Keratinocyte (primary cell): ENCODE measurements at regions not wholly inside any gene's neighbourhood (a gene's known extent, or its start where the extent isn't known, plus 50 kb on each side); places are given as distances from the start of the nearest gene placed in this dataset.

Source experiments
- DNase-seq: peaks from one replicate; pipeline ENCODE4 v3.0.0-alpha.2; 2011; ENCODE audit warnings: low read depth, missing footprints, low spot score
- FAIRE-seq: peaks from 2 replicates; lab custom pipeline; 2011; peaks lifted over from hg19 to GRCh38; lab: Jason Lieb, UNC
- H2AFZ ChIP-seq: 2 replicates; pipeline ENCODE4 v1.6.0; 2012; ENCODE audit warnings: low read length, control low read depth, inconsistent platforms; ENCODE audit not compliant: control insufficient read depth
- H3K27ac ChIP-seq: 2 replicates; pipeline ENCODE4 v1.5.1; 2011; ENCODE audit warnings: low read length; ENCODE audit not compliant: control insufficient read depth, insufficient read depth
- H3K27me3 ChIP-seq: 3 replicates; pipeline ENCODE4 v1.6.0; 2011; ENCODE audit warnings: low read length; ENCODE audit not compliant: control insufficient read depth, insufficient read depth; ENCODE audit errors: extremely low read depth
- H3K36me3 ChIP-seq, 2 experiments: 2 replicates in 1 of 2; 3 replicates in 1 of 2; pipeline ENCODE4 v1.5.1; 2011; ENCODE audit warnings: low read length in 2 of 2, mild to moderate bottlenecking in 1 of 2; ENCODE audit not compliant: control insufficient read depth in 2 of 2, insufficient read depth in 2 of 2; ENCODE audit errors: extremely low read depth in 1 of 2
- H3K4me1 ChIP-seq: 3 replicates; pipeline ENCODE4 v1.5.1; 2011; ENCODE audit warnings: low read length; ENCODE audit not compliant: control insufficient read depth, insufficient read depth; ENCODE audit errors: extremely low read depth
- H3K4me2 ChIP-seq: 3 replicates; pipeline ENCODE4 v1.6.0; 2011; ENCODE audit warnings: low read depth, low read length; ENCODE audit not compliant: control insufficient read depth, insufficient read depth; ENCODE audit errors: extremely low read depth
- H3K4me3 ChIP-seq, 3 experiments: fragments of 200-600 bp in 1 of 3; sonication (generic) in 1 of 3; 2 replicates in 2 of 3; 3 replicates in 1 of 3; pipeline ENCODE4 v1.5.1; 2011 to 2016; ENCODE audit warnings: low read length in 3 of 3, mild to moderate bottlenecking in 3 of 3, control low read depth in 2 of 3, inconsistent platforms in 1 of 3, low read depth in 1 of 3, mixed read lengths in 1 of 3, mixed run types in 1 of 3, moderate library complexity in 1 of 3; ENCODE audit not compliant: control insufficient read depth in 2 of 3, insufficient read depth in 2 of 3; ENCODE audit errors: extremely low read depth in 1 of 3
- H3K79me2 ChIP-seq: 2 replicates; pipeline ENCODE4 v1.6.0; 2012; ENCODE audit warnings: low read length; ENCODE audit not compliant: control insufficient read depth, insufficient read depth
- H3K9ac ChIP-seq: 3 replicates; pipeline ENCODE4 v1.6.0; 2011; ENCODE audit warnings: low read length; ENCODE audit not compliant: control insufficient read depth, insufficient read depth; ENCODE audit errors: extremely low read depth
- H3K9me1 ChIP-seq: 3 replicates; pipeline ENCODE4 v1.6.0; 2011; ENCODE audit warnings: low read length; ENCODE audit not compliant: control insufficient read depth, insufficient read depth; ENCODE audit errors: extremely low read depth
- H3K9me3 ChIP-seq: 2 replicates; pipeline ENCODE4 v1.5.1; 2012; ENCODE audit warnings: low read depth, low read length; ENCODE audit not compliant: control insufficient read depth
- H4K20me1 ChIP-seq: 3 replicates; pipeline ENCODE4 v1.6.0; 2011; ENCODE audit warnings: low read length; ENCODE audit not compliant: control insufficient read depth, insufficient read depth; ENCODE audit errors: extremely low read depth
- EZH2 ChIP-seq: IDR thresholded peaks from one replicate; pipeline ENCODE4 v1.6.1; 2012; ENCODE audit warnings: inconsistent platforms, mild to moderate bottlenecking, low read length, moderate library complexity
- dilution Hi-C: fragments of 300-500 bp; cut with MboI; formaldehyde crosslinking; loops from one replicate; pipeline ENCODE4 v1.7.0; 2020; ENCODE audit warnings: low sequenced_read_pairs; ENCODE audit not compliant: extremely low pct_ligation_motif_present
- TF ChIP-seq, protein P1 (sequence below), 3 experiments: IDR thresholded peaks in 1 of 3; conservative IDR thresholded peaks in 1 of 3; optimal IDR thresholded peaks in 1 of 3; 2 replicates in 2 of 3; 3 replicates in 1 of 3; pipeline versions ENCODE3 to v1.5.1; 2011; ENCODE audit warnings: low read length in 3 of 3, mild to moderate bottlenecking in 3 of 3, moderate library complexity in 2 of 3, control low read depth in 1 of 3, inconsistent platforms in 1 of 3; ENCODE audit not compliant: insufficient read depth in 2 of 3; ENCODE audit errors: extremely low read depth in 1 of 3

DNA sequence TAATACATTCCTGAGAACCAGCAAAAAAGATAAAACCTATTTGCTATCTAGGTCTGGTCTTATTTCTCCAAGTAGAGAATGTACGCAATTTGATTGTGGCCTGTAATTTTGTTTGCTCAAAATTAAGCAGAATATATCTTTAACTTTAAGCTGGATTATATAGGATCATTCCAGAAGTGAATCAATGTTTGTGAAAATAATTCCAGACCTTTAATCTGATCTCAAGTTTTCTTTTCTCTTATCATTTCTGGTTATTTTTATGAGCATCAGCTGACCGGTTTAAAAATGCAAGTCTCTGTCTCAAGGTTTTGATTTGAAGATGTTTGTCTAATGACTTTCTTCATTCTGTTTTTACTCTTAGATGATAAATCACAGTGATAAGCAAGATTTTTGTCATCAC lies 997.9 kb upstream of the FLRT2 start:
- Histone ChIP-seq H3K27ac (no peak overlapping the region), H3K4me3 (no peak overlapping the region), H3K4me2 (no peak overlapping the region), H4K20me1 (no peaks in the 10 kb centered on the region), H3K4me1 (no peaks in the 10 kb centered on the region), H3K79me2 (no peaks in the 10 kb centered on the region), H3K9me3 (no peaks in the 10 kb centered on the region), H3K27me3 (no peaks in the 10 kb centered on the region), H2AFZ (no peak overlapping the region), H3K36me3 (no peaks in the 10 kb centered on the region), H3K9me1 (no peaks in the 10 kb centered on the region), H3K9ac (no peak overlapping the region)
- FAIRE-seq (no peak), DNase-seq (no peak)
- no peak for TF ChIP-seq EZH2
- TF ChIP-seq, protein P1, sequence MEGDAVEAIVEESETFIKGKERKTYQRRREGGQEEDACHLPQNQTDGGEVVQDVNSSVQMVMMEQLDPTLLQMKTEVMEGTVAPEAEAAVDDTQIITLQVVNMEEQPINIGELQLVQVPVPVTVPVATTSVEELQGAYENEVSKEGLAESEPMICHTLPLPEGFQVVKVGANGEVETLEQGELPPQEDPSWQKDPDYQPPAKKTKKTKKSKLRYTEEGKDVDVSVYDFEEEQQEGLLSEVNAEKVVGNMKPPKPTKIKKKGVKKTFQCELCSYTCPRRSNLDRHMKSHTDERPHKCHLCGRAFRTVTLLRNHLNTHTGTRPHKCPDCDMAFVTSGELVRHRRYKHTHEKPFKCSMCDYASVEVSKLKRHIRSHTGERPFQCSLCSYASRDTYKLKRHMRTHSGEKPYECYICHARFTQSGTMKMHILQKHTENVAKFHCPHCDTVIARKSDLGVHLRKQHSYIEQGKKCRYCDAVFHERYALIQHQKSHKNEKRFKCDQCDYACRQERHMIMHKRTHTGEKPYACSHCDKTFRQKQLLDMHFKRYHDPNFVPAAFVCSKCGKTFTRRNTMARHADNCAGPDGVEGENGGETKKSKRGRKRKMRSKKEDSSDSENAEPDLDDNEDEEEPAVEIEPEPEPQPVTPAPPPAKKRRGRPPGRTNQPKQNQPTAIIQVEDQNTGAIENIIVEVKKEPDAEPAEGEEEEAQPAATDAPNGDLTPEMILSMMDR (optimal IDR thresholded peaks at IDR 0.05 in 1 of 3, IDR thresholded peaks at IDR 0.05 in 1 of 3, conservative IDR thresholded peaks at IDR 0.05 in 1 of 3; ENCODE audit: extremely low read depth in 1 of 3, insufficient read depth in 2 of 3, low read length in 3 of 3), result no peak
- dilution Hi-C loops, result no loop called here

DNA sequence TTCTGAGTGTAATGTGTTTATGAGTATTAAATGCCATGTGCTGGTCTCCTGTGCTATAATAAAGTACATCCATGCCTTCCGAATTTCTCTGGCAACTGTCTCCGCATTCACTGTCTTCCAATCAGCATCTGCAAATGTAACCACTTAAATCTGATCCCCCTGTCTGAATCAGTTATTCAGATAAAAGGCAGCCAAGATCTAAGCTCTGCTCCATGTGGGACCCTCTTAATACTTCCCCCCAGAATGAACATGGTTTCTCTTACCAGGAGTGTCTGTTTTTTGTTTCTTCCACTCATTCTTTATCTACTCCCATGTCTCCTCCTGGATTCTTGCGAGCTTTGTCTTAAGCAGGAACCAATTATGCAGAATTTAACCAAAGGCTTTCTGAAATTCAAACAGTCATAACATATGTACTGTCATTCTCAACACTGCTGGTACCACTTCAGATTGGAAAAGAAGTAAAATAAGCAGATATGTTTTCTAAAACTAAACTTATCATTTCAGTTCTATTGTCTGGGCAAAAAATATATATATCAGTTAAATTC lies 996.7 kb upstream of the FLRT2 start:
- no peak for TF ChIP-seq EZH2
- TF ChIP-seq, protein P1 (optimal IDR thresholded peaks at IDR 0.05 in 1 of 3, IDR thresholded peaks at IDR 0.05 in 1 of 3, conservative IDR thresholded peaks at IDR 0.05 in 1 of 3; ENCODE audit: extremely low read depth in 1 of 3, insufficient read depth in 2 of 3, low read length in 3 of 3), result no peak
- Histone ChIP-seq H3K36me3 (no peaks in the 10 kb centered on the region), H3K9ac (no peak overlapping the region), H3K4me2 (no peak overlapping the region), H3K4me3 (no peak overlapping the region), H3K27ac (no peak overlapping the region), H3K9me3 (no peaks in the 10 kb centered on the region), H3K79me2 (no peaks in the 10 kb centered on the region), H4K20me1 (no peaks in the 10 kb centered on the region), H3K4me1 (no peaks in the 10 kb centered on the region), H3K27me3 (no peaks in the 10 kb centered on the region), H3K9me1 (no peaks in the 10 kb centered on the region), H2AFZ (no peak overlapping the region)
- DNase-seq (no peak), FAIRE-seq (no peak)
- dilution Hi-C loops, result no loop called here
